GM23338 (cell line): ENCODE measurements at regions not wholly inside any gene's neighbourhood (a gene's known extent, or its start where the extent isn't known, plus 50 kb on each side); places are given as distances from the start of the nearest gene placed in this dataset.

ENCODE experiments used
- CREB1 ChIP-seq: fragments of 250-450 bp; sonication (Bioruptor Pico); IDR thresholded peaks from 2 replicates; pipeline ENCODE4 v1.5.0; 2020; ENCODE audit warnings: low read depth, mild to moderate bottlenecking, moderate library complexity
- EZH2phosphoT487 ChIP-seq: fragments of 200-600 bp; sonication (generic); IDR thresholded peaks from one replicate; pipeline ENCODE4 v1.8.1; 2018; ENCODE audit warnings: antibody characterized with exemption; ENCODE audit not compliant: unreplicated experiment
- TF ChIP-seq, protein P1 (sequence below), 2 experiments: fragments of 200-600 bp in 1 of 2; sonication (generic) in 1 of 2; conservative IDR thresholded peaks; 2 replicates each; pipeline versions ENCODE4 v1.5.1 to v1.6.1; 2016 to 2017; ENCODE audit warnings: antibody characterized with exemption in 2 of 2, low read depth in 2 of 2, mild to moderate bottlenecking in 2 of 2, moderate library complexity in 1 of 2

DNA sequence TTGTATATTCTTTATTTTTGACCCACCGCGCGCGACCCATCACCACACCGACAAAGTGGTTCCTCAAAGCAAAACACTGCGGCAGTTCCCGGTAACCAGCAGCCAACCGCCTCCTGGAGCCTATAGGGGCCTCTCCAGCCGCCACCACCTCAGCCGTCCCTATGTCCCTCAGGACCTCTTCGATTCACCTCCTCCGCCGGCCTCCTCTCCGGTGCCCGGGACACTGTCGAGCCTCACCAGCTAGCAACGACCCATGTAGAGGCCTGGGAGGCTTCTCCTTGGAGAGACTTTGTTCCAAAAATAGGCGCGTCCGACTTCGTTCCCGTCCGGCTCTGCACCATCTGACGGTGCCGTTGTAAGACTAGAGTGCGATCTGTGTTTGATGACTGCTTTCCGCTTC is 158.8 kb downstream of the HGF start:
- TF ChIP-seq, protein P1, sequence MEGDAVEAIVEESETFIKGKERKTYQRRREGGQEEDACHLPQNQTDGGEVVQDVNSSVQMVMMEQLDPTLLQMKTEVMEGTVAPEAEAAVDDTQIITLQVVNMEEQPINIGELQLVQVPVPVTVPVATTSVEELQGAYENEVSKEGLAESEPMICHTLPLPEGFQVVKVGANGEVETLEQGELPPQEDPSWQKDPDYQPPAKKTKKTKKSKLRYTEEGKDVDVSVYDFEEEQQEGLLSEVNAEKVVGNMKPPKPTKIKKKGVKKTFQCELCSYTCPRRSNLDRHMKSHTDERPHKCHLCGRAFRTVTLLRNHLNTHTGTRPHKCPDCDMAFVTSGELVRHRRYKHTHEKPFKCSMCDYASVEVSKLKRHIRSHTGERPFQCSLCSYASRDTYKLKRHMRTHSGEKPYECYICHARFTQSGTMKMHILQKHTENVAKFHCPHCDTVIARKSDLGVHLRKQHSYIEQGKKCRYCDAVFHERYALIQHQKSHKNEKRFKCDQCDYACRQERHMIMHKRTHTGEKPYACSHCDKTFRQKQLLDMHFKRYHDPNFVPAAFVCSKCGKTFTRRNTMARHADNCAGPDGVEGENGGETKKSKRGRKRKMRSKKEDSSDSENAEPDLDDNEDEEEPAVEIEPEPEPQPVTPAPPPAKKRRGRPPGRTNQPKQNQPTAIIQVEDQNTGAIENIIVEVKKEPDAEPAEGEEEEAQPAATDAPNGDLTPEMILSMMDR (conservative IDR thresholded peaks at IDR 0.05; ENCODE audit: low read depth in 2 of 2): no peak
- TF ChIP-seq EZH2phosphoT487 (no peak), CREB1 (CRISPR knock-in tag) (no peak)
